HG03460 (cell line): ENCODE measurements at regions not wholly inside any gene's neighbourhood (a gene's known extent, or its start where the extent isn't known, plus 50 kb on each side); places are given as distances from the start of the nearest gene placed in this dataset.

Experiments
- ATAC-seq: cut with Tn5 transposase; IDR thresholded peaks from one replicate; pipeline ENCODE4 v1.9.1; 2021; ENCODE audit not compliant: unreplicated experiment

DNA sequence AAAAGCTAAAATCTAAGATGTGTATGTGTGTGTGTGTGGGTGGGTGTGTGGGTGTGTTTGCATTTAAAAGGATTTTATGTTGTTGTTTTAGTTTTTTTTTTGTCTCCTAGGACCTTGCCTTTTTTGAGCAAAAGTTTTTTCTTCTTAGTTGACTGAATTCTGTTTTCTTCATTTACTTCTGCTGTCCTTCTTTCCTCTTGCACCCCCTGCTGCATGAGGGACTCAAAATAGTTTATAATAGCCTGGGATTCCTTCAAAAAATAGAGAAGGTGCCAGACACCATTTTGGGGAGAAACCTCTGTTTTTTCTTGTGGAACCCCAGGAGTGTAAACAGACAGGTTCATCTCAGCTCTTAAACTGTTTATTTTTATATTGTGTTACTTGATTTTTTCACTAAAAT lies 817.7 kb downstream of the TBC1D22A start:
- ATAC-seq: no peak

DNA sequence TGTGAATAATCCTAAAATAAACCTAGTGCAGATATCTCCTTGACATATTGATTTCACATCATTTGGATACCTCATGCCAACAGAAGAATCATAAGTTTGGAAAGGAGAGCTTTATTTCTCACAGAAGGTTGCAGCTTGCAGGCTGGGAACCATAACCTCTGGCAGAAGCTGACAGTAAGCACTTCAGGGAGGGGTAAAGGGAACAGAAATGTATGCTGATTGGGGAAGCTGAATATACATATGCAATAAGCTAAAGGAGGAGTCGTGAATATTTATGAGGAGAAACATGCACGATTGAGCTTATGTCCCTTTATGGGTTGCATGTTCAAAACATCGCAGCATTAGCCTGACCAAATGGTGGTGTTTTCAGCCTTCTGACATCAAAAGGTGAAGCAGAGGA lies 814.5 kb downstream of the TBC1D22A start:
- no peak for ATAC-seq

DNA sequence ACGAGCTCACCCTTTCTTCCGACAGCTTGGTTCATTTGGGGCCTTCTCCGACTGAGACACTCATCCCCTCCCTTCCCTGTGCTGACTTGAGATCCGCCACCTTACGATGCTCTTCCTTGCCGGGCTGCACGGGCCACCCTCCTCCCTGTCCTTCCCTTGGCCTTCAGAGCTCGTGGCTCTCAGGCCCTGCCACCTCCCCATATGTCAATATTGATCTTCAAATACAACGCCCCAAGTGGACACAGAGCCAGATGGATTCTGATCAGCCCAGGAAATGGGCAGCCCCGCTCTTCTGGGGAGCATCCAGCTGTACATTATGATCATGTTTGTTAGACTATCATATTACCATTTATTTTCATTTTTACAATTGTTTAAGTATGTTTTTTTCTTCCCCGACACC lies 812.8 kb downstream of the TBC1D22A start:
- ATAC-seq: no peak

DNA sequence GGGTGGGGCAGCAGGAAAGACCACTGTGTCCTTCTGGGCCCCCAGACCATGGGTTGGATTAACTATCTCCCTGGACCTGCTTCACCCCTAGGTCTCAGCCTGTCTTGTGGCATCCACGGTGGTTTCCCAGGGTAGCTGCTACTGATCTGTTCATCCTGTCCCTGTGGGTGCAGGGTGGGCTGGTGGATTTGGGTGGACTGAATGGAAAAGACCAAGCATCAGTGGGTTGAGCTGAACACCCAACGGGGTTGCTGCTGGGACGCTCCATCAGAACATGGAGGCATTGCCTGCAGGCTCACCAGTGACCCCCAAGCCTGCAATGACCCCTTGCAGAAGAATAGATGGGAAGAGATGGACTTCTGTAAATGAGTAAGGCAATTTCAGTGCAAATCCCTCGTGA lies 812.1 kb downstream of the TBC1D22A start:
- ATAC-seq: no peak

DNA sequence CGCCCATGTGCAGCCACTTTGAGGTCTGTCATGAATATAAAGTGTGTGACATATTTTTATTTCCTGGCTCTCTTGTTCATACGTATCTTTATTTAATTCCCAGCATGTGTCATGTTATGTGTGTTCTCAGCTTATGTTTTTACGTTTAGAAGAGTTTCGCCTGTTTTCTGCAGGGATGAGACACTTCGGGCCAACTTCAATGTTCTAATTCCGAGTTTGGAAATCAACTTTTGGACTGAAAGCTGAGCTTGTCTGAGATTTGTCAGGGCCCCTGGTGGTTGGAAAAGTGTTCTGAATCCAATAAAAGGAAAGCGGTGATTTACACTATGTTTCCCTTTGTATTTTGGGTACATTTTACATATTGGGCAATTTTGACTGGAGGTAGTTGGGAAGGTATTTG lies 810.7 kb downstream of the TBC1D22A start:
- no peak for ATAC-seq

DNA sequence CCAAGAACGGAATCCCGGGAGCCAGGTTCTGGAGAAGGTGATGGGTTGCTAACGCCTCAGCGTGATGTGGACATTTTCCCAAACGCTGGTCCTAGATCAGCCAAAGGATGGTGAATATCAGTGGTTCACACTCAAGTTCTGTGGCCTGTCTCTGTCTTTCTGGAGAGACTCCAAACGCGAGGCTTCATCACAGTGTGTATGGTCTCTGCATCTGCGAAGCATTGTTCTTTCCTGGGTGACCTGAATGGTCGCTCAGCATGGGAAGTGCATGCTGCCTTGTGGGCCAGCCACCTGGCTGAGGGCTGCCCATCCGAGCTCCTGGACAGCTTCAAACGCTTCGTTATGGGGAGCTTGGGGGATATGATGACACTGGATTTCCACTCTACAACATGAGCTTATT lies 810.0 kb downstream of the TBC1D22A start:
- ATAC-seq: no peak

DNA sequence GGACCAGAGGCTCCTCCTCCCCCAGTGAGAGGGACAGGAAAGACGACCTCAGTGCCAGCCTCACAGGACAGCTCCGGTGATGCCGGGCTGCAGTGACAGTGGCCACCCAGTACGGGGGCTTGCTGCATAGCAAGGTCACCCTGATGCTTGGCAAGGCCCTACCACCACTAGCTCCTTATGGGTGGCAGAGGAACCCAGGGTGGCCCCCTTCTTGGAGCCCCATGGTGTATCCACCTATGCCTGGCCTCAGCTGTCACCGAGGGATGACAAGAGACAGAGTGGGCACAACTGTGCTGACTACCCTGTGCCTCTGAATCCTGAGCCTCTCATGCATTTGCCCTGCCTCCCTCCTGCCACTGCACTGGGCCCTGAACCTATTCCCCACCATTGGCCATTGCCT lies 809.2 kb downstream of the TBC1D22A start:
- no peak for ATAC-seq

DNA sequence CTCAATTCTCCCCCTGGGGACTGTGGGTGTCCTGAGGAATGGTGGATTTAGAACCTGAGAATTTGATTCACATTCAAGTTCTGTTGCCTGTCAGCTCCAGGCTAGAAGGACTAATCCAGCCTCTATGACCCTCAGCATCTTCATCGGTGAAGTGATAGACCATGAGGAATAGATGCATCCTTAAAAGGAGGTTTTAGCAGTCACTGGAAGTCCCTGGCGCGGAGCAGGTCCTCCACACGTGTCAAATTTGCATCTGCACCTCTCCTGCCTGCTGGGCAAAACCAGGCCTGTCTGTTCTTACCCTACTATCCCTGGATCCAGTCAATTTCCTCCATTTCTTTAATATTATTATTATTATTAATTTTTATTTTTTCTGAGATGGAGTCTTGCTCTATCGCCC lies 808.4 kb downstream of the TBC1D22A start:
- no peak for ATAC-seq

DNA sequence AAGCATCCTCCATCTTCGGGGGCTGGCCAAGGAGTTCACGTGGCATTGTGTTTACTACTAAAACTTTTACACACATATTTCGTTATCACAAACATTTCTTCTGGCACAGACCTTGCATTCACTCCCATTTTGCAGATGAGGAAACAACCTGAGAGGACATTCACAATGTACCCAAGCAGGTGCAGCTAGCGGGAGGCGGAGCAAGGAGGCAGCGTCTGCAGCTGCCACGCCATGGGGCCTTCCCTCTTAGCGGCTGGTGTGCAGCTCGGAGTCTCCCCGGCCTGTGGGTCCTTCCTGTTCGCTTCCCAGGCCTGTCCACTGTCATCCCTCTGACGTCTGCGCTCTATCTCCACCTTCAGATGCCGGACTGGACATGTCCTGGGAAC lies 807.8 kb downstream of the TBC1D22A start:
- ATAC-seq: no peak

DNA sequence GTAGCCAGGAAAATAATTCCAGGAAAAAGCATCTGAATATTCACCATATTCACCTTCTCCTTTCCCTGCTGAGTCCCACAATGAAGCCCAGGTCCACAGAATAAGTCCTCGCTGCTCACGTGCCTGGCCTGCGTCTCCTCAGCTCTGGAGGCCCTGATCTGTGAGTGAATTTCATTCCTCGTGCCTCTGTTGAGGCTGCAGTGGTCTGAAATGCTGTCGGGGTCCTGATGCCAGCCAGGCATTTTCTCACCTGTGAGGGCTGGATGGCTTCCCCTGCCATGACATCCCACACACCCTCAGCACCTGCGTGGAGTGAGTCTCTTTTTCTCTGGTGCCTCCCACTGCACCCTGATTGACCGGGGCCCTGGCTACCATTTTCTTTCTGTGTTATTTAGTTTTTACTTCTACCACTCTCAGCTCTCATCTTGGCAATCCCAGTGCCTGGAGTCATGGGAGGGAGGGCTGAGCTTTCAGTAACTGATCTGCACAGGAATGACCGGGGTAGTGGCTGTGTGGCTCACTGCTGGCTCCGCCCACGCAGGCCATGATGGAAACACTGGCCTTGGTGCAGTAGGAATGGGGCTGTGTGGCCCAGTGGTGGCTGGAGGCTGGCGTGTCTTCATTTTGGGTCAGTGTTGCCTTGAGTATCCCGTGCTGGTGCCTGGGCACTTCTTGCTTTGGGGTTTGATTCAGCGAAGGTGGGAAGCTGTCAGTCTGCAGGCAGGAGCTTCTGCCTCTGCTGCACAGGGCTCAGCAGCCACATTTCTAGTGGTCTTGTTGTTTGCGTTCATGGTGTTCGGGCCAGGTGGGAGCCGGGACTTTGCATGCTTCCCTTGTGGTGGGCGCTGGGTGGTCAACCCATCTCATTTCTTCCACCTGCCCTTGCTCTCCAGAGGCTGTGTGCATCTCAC lies 807.2 kb downstream of the TBC1D22A start:
- ATAC-seq: no peak

DNA sequence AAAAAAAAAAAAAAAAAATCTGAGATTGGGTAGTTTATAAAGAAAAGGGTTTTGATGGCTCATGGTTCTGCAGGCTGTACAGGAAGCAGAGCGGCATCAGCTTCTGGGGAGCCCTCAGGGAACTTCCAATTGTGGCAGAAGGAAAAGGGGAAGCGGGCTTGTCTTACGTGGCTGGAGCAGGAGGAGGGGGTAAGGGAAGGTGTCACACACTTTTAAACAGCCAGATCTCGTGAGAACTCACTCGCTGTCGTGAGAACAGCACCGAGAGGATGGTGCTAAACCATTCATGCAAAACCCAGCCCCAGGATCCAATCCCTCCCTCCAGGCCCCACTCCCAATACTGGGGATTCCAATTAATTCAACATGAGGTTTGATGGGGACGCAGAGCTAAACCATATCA lies 806.2 kb downstream of the TBC1D22A start:
- ATAC-seq: no peak

DNA sequence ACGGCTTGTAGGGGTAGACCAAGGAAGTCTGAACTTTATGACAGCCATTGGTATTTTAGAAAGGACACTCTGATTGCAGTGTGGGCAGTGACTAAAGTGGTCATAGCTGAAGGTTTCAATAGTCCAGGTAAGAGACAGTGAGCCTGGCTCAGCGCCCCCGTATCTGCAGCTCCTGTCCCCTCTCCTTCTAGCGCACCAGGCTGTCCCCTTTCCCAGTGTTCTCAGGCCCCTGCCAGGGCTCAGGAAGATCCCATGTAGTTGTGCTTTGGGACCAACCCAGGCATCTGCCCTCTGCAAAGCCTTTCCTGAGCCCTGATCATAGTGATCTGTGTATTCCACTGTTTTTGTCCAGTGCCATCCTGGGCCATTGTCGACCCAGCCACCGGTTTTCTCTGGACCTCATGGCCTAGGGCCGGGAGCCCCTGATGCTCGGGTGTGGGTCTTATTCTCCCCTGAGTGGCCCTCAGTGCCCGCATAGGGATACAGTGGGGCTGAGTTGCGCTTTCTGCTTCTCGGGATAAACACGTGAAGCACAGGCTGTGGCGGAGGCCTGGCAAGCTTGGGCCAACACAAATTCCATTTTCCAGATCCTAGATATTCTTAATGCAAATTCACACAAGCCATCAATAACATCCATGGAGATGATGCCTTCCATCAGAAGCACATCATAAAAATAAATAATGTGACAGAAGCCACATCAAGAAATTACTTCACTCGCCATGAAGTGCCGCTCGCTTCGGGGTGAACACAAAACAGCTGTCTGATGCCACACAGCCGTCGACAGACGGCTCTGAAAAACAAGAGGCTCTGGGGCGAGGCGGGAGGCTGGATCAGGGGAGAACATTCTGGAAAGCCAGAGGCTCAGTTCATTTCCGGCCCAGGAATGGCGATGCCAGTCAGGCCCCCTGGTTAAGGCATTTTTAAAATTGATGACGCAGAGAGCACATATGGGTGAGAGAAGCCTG lies 805.0 kb downstream of the TBC1D22A start:
- ATAC-seq: no peak

DNA sequence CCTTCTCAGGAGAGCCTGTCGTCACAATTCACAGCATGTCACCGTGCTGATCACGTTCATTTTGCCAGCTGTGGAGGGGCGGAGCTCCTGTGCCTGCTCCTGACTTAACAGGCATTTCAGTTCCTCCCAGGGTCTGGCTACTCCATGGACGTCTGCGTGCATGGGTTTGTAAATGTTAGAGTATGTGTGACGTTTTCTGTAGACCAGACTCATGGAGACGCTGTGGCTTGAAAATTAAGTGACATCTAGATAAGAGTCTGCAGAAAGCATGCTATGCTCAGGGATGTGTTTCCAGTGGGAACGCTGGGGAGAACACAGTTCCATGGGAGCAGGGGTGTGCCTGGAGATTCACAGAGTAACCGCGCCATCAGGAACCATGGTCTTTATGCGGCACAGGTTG lies 804.0 kb downstream of the TBC1D22A start:
- ATAC-seq: no peak

DNA sequence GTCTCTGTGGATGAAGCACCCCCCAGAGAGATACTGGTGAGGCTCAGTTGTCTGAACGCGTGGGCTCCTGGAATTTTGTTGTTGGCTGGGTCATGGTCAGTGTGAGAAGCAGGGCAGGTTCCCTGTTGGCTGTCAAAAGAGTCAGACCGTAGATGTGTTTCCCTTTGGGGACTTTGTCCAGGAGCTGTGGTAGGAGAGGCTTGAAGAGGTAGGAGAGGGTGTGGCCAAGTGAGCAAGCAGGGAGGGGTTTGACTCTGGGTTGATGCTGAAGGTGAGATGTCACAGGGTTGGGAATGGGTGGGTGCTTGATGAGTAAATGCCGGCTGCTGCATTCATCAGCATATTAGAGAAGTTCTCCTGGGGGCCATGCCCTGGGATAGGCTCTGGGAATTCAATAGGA lies 803.2 kb downstream of the TBC1D22A start:
- ATAC-seq: no peak

DNA sequence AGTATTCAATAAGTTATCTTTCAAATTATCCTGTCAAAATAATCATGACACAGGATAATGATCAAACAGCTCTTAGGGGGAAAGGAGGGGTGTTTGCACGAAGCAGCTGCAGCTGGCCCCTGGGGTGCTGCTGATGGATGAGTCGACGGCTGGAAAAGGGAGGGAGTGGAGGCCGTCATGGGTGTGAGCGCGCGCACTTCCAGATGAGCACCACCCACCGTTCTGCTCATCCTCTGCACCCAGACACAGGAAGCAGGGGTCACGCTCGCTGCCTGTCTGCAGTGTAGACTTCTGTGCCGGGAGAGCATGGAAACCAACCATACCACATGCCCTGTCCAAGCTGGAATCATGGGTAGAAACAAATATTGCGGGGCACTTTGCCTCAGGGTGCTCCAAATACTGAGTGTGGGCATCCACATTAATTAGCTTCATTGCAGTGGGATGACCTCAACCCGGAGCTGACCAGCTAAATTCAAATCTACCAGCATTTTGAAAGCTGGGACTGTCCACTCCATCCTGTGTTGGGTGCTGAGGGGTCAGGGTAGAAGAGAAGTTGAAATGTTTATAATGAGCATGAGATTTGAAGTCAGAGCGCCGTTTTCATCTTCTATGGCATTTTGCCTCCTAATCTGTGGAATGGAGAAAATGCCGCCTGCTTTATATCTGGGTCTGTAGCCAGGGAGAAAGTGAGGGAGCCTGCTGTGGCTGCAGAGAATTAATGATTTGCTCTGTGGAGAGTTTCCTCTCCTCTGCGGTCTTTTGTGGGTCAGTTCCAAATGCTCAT lies 802.4 kb downstream of the TBC1D22A start:
- no peak for ATAC-seq

DNA sequence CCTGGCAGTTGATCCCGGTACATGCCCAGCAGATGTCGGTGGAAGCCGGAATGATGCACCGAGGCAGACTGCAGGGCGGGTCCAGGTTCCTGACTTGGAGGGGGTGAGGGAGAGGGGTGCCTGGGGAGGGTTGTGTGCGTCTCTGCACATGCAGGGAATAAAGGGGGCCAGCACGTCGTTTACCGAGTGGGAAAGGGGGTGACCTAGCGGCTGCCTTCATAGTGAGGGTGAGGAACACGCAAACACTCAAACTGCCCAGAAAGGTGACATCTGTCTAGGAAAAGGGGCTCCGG lies 801.7 kb downstream of the TBC1D22A start:
- ATAC-seq: no peak

DNA sequence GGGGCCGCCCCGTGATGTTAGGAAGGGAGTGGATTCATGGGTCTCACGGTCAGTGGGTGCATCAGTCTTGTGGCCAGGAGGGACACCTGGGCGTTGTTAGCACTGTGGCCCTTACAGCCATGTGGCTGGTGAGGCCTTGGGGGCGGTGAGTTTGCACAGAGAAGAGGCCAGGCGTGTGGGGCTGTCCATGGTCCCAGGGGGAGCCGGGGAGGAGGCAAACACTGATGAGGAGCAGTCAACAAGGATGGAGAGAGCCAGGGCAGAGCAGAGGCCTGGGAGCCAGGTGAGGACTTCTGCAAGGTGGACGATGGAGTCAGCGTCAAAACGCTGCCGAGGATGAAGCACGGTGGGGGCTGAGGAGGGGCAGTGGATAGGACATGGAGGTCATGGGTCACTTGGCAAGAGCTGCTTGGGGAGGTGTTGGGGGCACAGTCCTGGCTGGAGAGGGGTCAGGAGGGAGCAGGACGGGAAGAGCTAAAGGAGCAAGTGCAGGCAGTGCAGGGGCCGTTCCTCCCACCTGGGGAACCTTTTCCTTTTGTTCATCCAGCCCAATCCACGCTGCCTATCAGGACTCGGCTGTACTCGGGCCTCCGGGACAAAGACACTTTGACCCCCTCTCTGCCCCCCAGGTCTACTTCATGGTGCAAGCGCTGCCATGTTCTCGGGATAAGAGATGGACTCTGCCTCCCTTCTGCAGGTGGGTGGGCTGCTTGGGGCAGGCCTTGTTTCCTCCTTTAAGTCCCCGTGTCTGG lies 801.1 kb downstream of the TBC1D22A start:
- no peak for ATAC-seq

DNA sequence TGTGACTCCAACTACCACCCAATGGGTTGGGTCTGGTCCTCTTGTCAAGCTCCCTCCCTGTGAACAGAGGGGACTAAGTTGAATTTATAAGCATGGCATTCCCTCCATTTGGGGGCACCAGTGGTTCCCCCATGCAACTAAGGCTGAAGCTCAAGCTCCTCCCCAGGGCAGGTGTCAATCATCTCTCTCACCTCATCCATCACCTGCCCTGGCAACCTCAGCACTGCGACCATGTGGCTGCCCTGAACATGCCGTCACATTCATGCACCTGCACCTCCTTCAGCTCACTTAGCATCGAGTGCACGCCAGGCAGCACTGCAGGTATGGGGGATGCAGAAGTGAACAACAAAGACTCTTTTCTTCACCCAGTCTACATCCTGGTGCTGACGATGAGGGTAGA lies 799.3 kb downstream of the TBC1D22A start:
- no peak for ATAC-seq

DNA sequence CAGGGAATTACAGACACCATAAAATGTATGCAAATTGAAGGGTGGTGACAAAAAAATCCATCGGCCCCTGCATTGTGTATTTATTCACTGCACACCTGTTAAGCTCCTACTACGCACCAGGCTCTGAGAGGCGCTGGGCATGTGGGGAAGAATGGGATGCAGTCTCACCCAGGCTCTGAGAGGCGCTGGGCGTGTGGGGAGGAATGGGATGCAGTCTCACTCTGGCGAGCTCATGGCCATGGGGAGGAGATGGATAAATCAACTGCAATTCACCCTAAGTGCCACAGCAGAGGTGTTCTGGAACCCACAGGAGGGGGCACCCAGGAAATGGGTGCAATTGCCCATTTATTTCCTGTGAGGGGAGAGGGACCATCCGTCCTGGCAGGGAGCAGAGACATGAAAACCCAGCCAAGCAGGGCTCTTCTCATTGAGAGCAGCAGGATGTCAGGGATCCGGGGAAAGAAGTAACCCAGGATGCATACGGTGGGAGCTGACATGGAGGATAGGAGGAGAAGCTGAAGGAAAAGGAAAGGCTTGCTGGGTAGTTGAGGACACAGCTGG lies 798.7 kb downstream of the TBC1D22A start:
- ATAC-seq: no peak
